ENCODE measurements at regions not wholly inside any gene's neighbourhood (a gene's known extent, or its start where the extent isn't known, plus 50 kb on each side); places are given as distances from the start of the nearest gene placed in this dataset.

DNA sequence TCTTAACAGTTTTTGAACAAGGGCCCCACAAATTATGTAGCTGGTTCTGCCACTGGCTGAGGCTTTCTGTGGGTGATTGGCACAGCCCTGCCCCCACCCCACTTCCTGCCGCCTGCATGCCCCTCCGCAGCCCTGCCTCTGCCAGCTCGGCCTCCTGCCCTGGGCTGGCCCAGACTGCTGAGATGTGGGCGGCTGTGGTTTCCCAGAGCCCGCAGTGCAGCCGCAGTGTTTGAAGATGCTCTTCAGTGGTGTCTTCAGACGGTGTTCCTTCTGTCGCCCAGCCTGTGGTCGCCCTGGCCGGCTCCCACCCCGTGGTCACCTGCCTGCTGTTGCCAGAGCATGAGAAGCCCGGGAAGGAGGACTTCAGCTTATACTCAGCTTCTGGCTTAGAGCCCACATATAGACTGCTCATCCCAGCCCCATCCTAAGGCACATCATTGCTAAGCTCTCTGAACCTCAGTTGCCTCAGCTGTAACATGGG, 154.3 kb downstream of the VEGFA start:
- Histone ChIP-seq H3K36me3 (ENCODE audit: control insufficient read depth, insufficient read depth, low read length) (no peaks in the 10 kb centered on the region), H3K27me3 (ENCODE audit: control insufficient read depth, insufficient read depth, low read length) (no peaks in the 10 kb centered on the region), H3K9me3 (ENCODE audit: control insufficient read depth, insufficient read depth, low read length) (no peaks in the 10 kb centered on the region), H3K27ac (ENCODE audit: low read depth, low read length) (no peak overlapping the region), H3K4me3 (ENCODE audit: low read depth, low read length) (no peak overlapping the region), H3K4me1 (ENCODE audit: control insufficient read depth, insufficient read depth, low read length) (peaks cover 14% of the 10 kb centered on the region), H3K9ac (ENCODE audit: low read depth, low read length) (no peak overlapping the region)

DNA sequence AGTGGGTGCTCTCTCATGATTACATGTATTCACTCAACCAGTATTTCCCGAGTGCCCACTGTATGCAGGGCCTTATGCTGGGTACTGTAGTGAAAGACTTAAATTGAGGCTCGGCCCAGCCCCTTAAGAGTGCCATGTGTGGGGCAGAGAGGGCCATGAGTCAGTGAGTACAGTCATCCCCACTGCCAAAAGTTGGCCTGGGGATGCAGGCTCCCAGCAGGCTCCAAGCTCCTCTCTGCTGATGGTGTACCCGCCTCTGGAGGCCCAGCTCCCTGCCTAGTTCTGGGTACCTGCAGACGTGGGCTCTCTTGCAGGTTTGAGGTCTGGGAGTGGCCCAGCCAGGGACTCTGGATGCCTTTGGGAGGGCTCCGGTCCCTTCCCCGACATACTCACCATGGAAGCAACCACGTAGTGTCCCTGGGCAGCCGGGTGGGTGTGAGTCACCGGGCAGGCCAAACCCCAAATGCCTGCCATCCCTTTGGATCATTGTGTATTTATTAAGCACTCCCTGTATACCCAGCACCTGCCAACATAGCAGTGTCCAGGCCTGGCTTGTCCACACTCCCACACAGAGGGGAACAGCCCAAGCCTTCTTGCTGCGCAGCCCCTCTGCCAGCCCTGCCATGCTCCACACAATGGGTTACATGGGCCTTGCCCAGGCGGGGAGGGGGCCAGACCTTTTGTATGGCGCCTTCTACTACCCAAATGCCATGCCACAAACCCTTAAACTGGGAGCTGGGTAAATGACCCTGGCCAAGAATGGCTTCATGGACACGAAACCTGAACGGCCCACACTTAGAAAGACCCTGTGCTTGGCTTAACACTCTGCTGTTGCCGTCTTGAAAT, 153.6 kb downstream of the VEGFA start:
- no peak overlapping the region for H3K9ac ChIP-seq (ENCODE audit: low read depth, low read length)
- no peaks in the 10 kb centered on the region for H3K27me3 ChIP-seq (ENCODE audit: control insufficient read depth, insufficient read depth, low read length)
- H3K27ac ChIP-seq (ENCODE audit: low read depth, low read length) = no peak overlapping the region
- no peak overlapping the region for H3K4me3 ChIP-seq (ENCODE audit: low read depth, low read length)
- no peaks in the 10 kb centered on the region for H3K36me3 ChIP-seq (ENCODE audit: control insufficient read depth, insufficient read depth, low read length)
- H3K4me1 ChIP-seq (ENCODE audit: control insufficient read depth, insufficient read depth, low read length) = peaks cover 14% of the 10 kb centered on the region
- no peaks in the 10 kb centered on the region for H3K9me3 ChIP-seq (ENCODE audit: control insufficient read depth, insufficient read depth, low read length)

DNA sequence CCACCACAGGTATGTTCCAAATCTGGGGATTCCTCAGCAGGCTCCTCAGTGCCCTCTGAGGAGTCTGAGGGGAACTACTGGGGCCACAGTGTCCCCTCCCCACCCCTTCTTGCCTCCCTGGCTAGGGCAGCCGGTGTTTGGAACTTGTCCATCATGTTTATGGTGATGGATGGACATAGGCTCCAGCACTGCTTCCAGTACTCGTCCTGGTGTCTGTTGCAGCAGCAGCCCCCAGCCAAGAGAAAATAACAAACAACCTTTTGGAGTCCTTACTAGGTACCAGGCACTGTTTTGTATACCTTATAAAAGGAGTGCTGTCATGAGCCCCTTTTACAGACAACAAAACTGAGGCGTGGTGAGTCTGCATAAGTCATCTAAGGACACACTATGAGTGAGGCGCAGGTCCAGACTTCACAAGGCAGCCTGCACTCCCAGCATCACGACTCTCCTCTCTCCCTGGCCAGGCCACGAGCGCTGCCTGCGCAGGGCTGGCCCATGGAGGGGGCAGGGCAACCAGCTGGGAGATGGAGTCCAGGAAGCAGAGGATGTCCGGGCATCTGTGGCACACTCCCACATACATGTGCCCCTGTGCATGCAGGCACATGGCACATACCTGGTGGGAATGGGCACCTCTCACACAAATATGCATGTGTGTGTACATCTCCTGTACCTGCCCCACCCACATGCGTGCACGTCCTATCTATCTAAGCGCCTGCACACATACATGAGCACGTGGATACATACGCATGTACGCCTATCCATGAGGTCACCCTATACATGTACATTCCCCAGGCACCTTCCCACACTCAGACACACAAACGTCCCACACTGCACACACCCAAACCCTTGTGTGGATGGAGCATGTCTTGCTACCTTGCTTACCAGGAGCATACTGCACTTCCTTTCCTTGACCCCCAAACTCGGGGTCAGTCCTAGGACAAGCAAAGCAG, 152.7 kb downstream of the VEGFA start:
- Histone ChIP-seq H3K27me3 (ENCODE audit: control insufficient read depth, insufficient read depth, low read length) (no peaks in the 10 kb centered on the region), H3K9me3 (ENCODE audit: control insufficient read depth, insufficient read depth, low read length) (no peaks in the 10 kb centered on the region), H3K9ac (ENCODE audit: low read depth, low read length) (no peak overlapping the region), H3K4me1 (ENCODE audit: control insufficient read depth, insufficient read depth, low read length) (peaks cover 14% of the 10 kb centered on the region), H3K4me3 (ENCODE audit: low read depth, low read length) (no peak overlapping the region), H3K36me3 (ENCODE audit: control insufficient read depth, insufficient read depth, low read length) (no peaks in the 10 kb centered on the region), H3K27ac (ENCODE audit: low read depth, low read length) (no peak overlapping the region)

DNA sequence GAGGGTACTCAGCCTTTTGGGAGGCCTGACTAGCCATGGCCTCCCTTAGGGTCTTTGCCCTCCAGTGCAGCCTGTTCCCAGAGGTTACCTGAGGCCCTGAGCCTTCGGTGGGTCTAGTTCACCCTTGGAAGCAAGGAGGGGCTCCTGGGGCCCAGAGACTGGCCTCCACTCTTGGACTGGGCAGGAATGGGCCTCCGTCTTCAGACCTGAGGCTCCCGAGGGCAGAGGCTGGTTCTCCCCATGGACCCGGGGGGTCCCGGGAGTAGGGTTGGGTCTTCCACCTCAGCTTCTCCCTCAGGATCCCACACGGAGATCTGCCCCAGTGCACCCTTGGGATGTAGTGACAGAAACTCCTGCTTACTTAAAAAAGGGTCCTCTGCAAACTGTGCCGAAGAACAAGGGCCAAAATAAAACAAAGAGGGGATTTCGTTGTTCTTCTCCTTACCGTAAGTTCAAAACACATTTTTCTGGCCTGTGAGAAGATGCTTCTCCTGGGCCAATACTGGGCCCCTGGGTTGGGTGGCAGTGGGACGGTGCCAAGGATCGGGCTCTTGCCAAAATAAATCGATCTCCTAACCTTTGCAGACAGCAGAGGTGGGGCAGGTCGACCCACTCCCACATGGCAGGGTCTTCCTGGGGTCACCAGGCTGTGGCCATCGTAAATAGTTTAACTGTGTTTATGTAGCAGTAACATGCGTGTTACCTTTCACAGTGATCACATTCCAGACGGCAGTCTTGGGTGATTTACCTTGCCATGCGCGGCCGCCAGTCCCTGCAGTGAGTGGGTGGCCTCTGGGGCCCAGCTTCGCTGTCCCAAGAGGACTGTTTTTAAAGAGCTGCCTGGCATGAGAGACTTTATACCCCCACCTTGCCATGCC, 151.8 kb downstream of the VEGFA start:
- Histone ChIP-seq H3K9ac (ENCODE audit: low read depth, low read length) (no peak overlapping the region), H3K4me3 (ENCODE audit: low read depth, low read length) (no peak overlapping the region), H3K36me3 (ENCODE audit: control insufficient read depth, insufficient read depth, low read length) (no peaks in the 10 kb centered on the region), H3K27ac (ENCODE audit: low read depth, low read length) (no peak overlapping the region), H3K9me3 (ENCODE audit: control insufficient read depth, insufficient read depth, low read length) (no peaks in the 10 kb centered on the region), H3K27me3 (ENCODE audit: control insufficient read depth, insufficient read depth, low read length) (no peaks in the 10 kb centered on the region), H3K4me1 (ENCODE audit: control insufficient read depth, insufficient read depth, low read length) (peaks cover 7% of the 10 kb centered on the region)

DNA sequence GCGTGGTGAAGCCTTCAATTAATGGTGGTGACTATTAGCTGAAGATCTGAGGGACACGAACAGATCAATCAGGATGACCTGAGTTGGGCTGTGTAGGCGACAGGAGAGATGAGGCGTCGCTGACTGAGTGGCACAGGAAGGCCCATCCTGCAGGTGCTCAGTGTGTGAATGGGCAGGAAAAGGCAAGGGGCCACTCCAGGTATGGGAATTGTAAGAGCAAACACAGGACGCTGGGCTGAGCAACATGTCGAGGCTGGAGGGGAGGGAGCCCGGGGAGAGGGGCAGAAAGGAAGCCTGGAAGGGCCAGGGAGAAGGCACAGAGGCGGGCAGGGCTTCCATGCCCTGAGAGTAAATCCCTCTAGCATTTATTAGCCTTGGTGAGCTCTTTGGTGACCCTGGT, 151.0 kb downstream of the VEGFA start:
- Histone ChIP-seq H3K36me3 (ENCODE audit: control insufficient read depth, insufficient read depth, low read length) (no peaks in the 10 kb centered on the region), H3K9me3 (ENCODE audit: control insufficient read depth, insufficient read depth, low read length) (no peaks in the 10 kb centered on the region), H3K4me1 (ENCODE audit: control insufficient read depth, insufficient read depth, low read length) (no peaks in the 10 kb centered on the region), H3K4me3 (ENCODE audit: low read depth, low read length) (no peak overlapping the region), H3K9ac (ENCODE audit: low read depth, low read length) (no peak overlapping the region), H3K27ac (ENCODE audit: low read depth, low read length) (no peak overlapping the region), H3K27me3 (ENCODE audit: control insufficient read depth, insufficient read depth, low read length) (no peaks in the 10 kb centered on the region)

DNA sequence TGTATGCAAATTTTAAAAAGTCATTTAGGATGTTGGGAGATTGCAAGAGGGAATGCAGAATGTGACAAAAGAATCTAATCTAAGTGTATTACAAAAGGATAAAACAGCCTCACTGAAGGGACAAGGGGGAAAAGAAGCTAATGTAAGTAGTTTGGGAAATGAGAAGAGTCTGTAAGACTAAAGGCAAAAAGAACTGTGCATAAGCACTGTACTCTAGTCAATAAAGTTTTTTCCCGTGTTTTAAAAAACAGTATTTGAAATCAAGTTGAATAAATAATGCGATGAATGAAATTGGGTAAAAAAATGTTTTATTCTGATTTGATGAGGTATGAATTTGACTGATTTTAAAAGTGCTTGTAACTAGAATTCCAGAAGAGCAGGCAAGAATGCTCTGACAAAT, 149.8 kb downstream of the VEGFA start:
- Histone ChIP-seq H3K36me3 (ENCODE audit: control insufficient read depth, insufficient read depth, low read length) (no peaks in the 10 kb centered on the region), H3K27me3 (ENCODE audit: control insufficient read depth, insufficient read depth, low read length) (no peaks in the 10 kb centered on the region), H3K4me1 (ENCODE audit: control insufficient read depth, insufficient read depth, low read length) (no peaks in the 10 kb centered on the region), H3K9me3 (ENCODE audit: control insufficient read depth, insufficient read depth, low read length) (no peaks in the 10 kb centered on the region), H3K27ac (ENCODE audit: low read depth, low read length) (no peak overlapping the region), H3K9ac (ENCODE audit: low read depth, low read length) (no peak overlapping the region), H3K4me3 (ENCODE audit: low read depth, low read length) (no peak overlapping the region)

- no peaks in the 10 kb centered on the region for H3K9me3 ChIP-seq (ENCODE audit: control insufficient read depth, insufficient read depth, low read length)
- no peak overlapping the region for H3K9ac ChIP-seq (ENCODE audit: low read depth, low read length)
- no peak overlapping the region for H3K27ac ChIP-seq (ENCODE audit: low read depth, low read length)
- H3K27me3 ChIP-seq (ENCODE audit: control insufficient read depth, insufficient read depth, low read length) = no peaks in the 10 kb centered on the region
- H3K4me1 ChIP-seq (ENCODE audit: control insufficient read depth, insufficient read depth, low read length) = no peaks in the 10 kb centered on the region
- H3K4me3 ChIP-seq (ENCODE audit: low read depth, low read length) = no peak overlapping the region
- H3K36me3 ChIP-seq (ENCODE audit: control insufficient read depth, insufficient read depth, low read length) = no peaks in the 10 kb centered on the region
Observed at GRCh38 chr6:43917878-43918382, 147.9 kb downstream of the VEGFA start.

GRCh38 chr6:43916924-43917877, 147.2 kb downstream of the VEGFA start:
- H3K27me3 ChIP-seq (ENCODE audit: control insufficient read depth, insufficient read depth, low read length) = no peaks in the 10 kb centered on the region
- no peaks in the 10 kb centered on the region for H3K9me3 ChIP-seq (ENCODE audit: control insufficient read depth, insufficient read depth, low read length)
- H3K27ac ChIP-seq (ENCODE audit: low read depth, low read length) = no peak overlapping the region
- H3K9ac ChIP-seq (ENCODE audit: low read depth, low read length) = no peak overlapping the region
- no peaks in the 10 kb centered on the region for H3K4me1 ChIP-seq (ENCODE audit: control insufficient read depth, insufficient read depth, low read length)
- no peaks in the 10 kb centered on the region for H3K36me3 ChIP-seq (ENCODE audit: control insufficient read depth, insufficient read depth, low read length)
- no peak overlapping the region for H3K4me3 ChIP-seq (ENCODE audit: low read depth, low read length)

DNA sequence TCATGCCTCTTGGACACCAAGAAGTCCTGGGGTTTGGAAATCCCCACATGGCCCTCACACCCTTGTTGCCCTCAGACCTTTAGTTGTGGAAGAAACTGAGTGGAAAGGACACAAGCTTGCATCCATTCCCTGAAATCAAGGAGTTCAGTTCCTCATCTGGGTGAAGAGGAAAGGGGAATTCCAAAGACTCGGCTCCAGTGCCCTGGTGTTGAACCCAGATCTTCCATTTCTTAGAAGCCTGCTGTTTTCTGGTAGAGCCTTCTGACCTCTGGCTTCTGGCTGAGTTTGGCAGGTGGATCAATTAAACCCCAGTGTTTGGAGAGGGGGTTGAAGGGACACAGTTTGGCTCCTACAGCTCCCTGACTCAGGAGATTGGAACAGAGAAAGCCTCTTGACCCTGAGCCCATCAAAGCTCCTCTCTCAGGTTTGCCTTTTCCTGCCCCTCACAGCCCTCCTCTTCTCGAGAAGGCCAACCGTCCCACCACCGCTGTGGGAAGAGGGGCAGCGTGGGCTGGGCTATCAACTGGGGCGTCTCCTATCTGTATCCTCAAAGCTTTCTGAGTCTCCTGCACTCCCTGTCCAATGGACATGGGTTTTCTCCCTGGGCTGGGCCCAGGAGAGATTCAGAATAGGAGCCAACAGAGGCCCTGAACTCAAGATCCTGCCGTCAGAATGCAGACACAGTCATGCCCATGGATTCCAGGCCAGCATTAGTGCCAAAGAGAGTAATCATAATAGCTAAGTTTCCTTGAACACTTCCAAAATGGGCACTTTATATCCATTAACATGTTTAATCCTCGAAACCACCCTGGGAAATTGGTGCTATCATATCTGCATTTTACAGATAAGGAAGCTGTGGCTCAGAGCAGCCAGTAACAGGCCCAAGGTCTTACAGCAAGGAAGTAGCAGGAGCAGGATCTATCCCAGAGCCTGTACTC, 146.2 kb downstream of the VEGFA start:
- Histone ChIP-seq H3K36me3 (ENCODE audit: control insufficient read depth, insufficient read depth, low read length) (no peaks in the 10 kb centered on the region), H3K27ac (ENCODE audit: low read depth, low read length) (no peak overlapping the region), H3K4me3 (ENCODE audit: low read depth, low read length) (no peak overlapping the region), H3K4me1 (ENCODE audit: control insufficient read depth, insufficient read depth, low read length) (peaks cover 7% of the 10 kb centered on the region), H3K9ac (ENCODE audit: low read depth, low read length) (no peak overlapping the region), H3K9me3 (ENCODE audit: control insufficient read depth, insufficient read depth, low read length) (no peaks in the 10 kb centered on the region), H3K27me3 (ENCODE audit: control insufficient read depth, insufficient read depth, low read length) (no peaks in the 10 kb centered on the region)

Measured in HUES48 (cell line).